A549 (cell line): ENCODE measurements at regions not wholly inside any gene's neighbourhood (a gene's known extent, or its start where the extent isn't known, plus 50 kb on each side); places are given as distances from the start of the nearest gene placed in this dataset.

Experiments
- CEBPB ChIP-seq, 2 experiments: fragments of >200 bp in 1 of 2; sonication (Bioruptor Twin) in 1 of 2; formaldehyde crosslinking in 1 of 2; IDR thresholded peaks; 2 replicates each; pipeline ENCODE4 v1.6.1; 2012 to 2016
- CTCF ChIP-seq: fragments of >200 bp; sonication (Bioruptor Twin); formaldehyde crosslinking; IDR thresholded peaks from 3 replicates; pipeline ENCODE4 v1.5.1; 2016
- EP300 ChIP-seq, 2 experiments: fragments of >200 bp; sonication (Bioruptor Twin); formaldehyde crosslinking; IDR thresholded peaks; 2 replicates in 1 of 2; 3 replicates in 1 of 2; pipeline ENCODE4 v1.6.1; 2016 to 2017
- GATA3 ChIP-seq: IDR thresholded peaks from 2 replicates; pipeline ENCODE4 v1.6.1; 2012; ENCODE audit warnings: borderline replicate concordance
- JUN ChIP-seq, 2 experiments: fragments of >200 bp; sonication (Bioruptor Twin); formaldehyde crosslinking; IDR thresholded peaks; 2 replicates in 1 of 2; 3 replicates in 1 of 2; pipeline ENCODE4 v1.6.1; 2016 to 2017
- PBX3 ChIP-seq: IDR thresholded peaks from 2 replicates; pipeline ENCODE4 v1.6.1; 2012
- PHF8 ChIP-seq: fragments of 200-600 bp; sonication (generic); IDR thresholded peaks from 2 replicates; pipeline ENCODE4 v1.6.1; 2016; ENCODE audit warnings: low read depth, mild to moderate bottlenecking, antibody characterized with exemption, moderate library complexity, borderline replicate concordance
- POLR2A ChIP-seq: IDR thresholded peaks from 2 replicates; pipeline ENCODE4 v1.6.1; 2012; ENCODE audit warnings: mild to moderate bottlenecking, low read length
- POLR2AphosphoS2 ChIP-seq: conservative IDR thresholded peaks from 2 replicates; pipeline ENCODE4 v1.6.1; 2012; ENCODE audit warnings: low read length, improper control_type of control experiment, inconsistent platforms
- REST ChIP-seq: fragments of 200-600 bp; sonication (generic); IDR thresholded peaks from 2 replicates; pipeline ENCODE4 v1.6.1; 2016; ENCODE audit warnings: antibody characterized with exemption, mild to moderate bottlenecking, moderate library complexity
- SREBF2 ChIP-seq: fragments of 450-650 bp; IDR thresholded peaks from 2 replicates; pipeline ENCODE4 v1.6.1; 2014; ENCODE audit warnings: mild to moderate bottlenecking, moderate library complexity
- ZFP36 ChIP-seq: fragments of 450-650 bp; IDR thresholded peaks from 2 replicates; pipeline ENCODE4 v1.6.1; 2014; ENCODE audit warnings: borderline replicate concordance; ENCODE audit not compliant: partially characterized antibody
- TF ChIP-seq, protein P1 (sequence below): IDR thresholded peaks from 2 replicates; pipeline ENCODE4 v1.6.1; 2012; ENCODE audit warnings: low read depth, borderline replicate concordance
- TF ChIP-seq, protein P2 (sequence below): fragments of 250-450 bp; sonication (Bioruptor Pico); IDR thresholded peaks from 2 replicates; pipeline ENCODE4 v1.5.0; 2021; ENCODE audit warnings: mild to moderate bottlenecking, moderate library complexity, borderline replicate concordance

GRCh38 chr12:43245947-43246346, 306.1 kb downstream of the ADAMTS20 start:
- TF ChIP-seq CTCF (no peak), POLR2A (no peak), POLR2AphosphoS2 (no peak), JUN (IDR thresholded peaks at IDR 0.05) (no peak), ZFP36 (no peak), REST (no peak), SREBF2 (no peak), PBX3 (no peak), CEBPB (IDR thresholded peaks at IDR 0.05) (no peak), GATA3 (no peak), PHF8 (no peak), EP300 (IDR thresholded peaks at IDR 0.05) (no peak)
- TF ChIP-seq, protein P1, sequence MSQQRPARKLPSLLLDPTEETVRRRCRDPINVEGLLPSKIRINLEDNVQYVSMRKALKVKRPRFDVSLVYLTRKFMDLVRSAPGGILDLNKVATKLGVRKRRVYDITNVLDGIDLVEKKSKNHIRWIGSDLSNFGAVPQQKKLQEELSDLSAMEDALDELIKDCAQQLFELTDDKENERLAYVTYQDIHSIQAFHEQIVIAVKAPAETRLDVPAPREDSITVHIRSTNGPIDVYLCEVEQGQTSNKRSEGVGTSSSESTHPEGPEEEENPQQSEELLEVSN, result no peak
- TF ChIP-seq, protein P2, sequence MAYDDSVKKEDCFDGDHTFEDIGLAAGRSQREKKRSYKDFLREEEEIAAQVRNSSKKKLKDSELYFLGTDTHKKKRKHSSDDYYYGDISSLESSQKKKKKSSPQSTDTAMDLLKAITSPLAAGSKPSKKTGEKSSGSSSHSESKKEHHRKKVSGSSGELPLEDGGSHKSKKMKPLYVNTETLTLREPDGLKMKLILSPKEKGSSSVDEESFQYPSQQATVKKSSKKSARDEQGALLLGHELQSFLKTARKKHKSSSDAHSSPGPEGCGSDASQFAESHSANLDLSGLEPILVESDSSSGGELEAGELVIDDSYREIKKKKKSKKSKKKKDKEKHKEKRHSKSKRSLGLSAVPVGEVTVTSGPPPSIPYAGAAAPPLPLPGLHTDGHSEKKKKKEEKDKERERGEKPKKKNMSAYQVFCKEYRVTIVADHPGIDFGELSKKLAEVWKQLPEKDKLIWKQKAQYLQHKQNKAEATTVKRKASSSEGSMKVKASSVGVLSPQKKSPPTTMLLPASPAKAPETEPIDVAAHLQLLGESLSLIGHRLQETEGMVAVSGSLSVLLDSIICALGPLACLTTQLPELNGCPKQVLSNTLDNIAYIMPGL, result no peak
